ENCODE measurements at regions not wholly inside any gene's neighbourhood (a gene's known extent, or its start where the extent isn't known, plus 50 kb on each side); places are given as distances from the start of the nearest gene placed in this dataset.

GRCh38 chr1:79259390-79260336 is 253.1 kb upstream of the ADGRL4 start:
- no peak overlapping the region; the same call in 1 of the 2 replicates for H3K18ac ChIP-seq (ENCODE audit: extremely low read depth, low read length)
- ChIA-PET POLR2A (ENCODE audit: partially characterized antibody) (no interaction called here), CTCF (ENCODE audit: partially characterized antibody) (interaction anchor here (0.5 to 2.4 kb wide), 14 partner anchors 9 to 1515 kb away, joined by 3 to 19 read pairs (median 4); no protein-coding TSS in a partner anchor)
- DNase-seq (ENCODE audit: low read depth in 1 of 2, low spot score in 2 of 2) (no peak), FAIRE-seq (peak; percentile 19)
- WGBS, 2 experiments (ENCODE audit: extremely low coverage in 1 of 2, insufficient coverage in 1 of 2, insufficient read length in 1 of 2, insufficient replicate concordance in 2 of 2, low coverage in 1 of 2, low lambda C conversion rate in 2 of 2, missing lambda C conversion rate in 1 of 2), result 50% methylated on average over 5 of the region's 5 CpGs; no CpG with 5 or more reads in 1 of the 2 experiments
- no peak overlapping the region for H3K23ac ChIP-seq (ENCODE audit: insufficient read length)
- H2BK15ac ChIP-seq (ENCODE audit: low read length), result no peak overlapping the region
- no peaks in the 10 kb centered on the region for H4K20me1 ChIP-seq (replicated peaks in 1 of 2; ENCODE audit: control insufficient read depth in 1 of 2, insufficient read depth in 2 of 2, low read length in 2 of 2)
- no peak overlapping the region for H4K91ac ChIP-seq (replicated peaks; ENCODE audit: insufficient read length, low read length)
- H3K27ac ChIP-seq (ENCODE audit: low read depth, low read length), result no peak overlapping the region
- no peaks in the 10 kb centered on the region for H3K23me2 ChIP-seq (ENCODE audit: low read depth, low read length)
- no peak overlapping the region for H3K9ac ChIP-seq (replicated peaks in 1 of 4; ENCODE audit: extremely low read depth in 1 of 4, low read depth in 3 of 4, low read length in 3 of 4)
- H3K79me2 ChIP-seq (ENCODE audit: control insufficient read depth in 1 of 2, insufficient read depth in 2 of 2, low read length in 2 of 2), result no peaks in the 10 kb centered on the region
- no peaks in the 10 kb centered on the region for H3K79me1 ChIP-seq (ENCODE audit: low read depth, low read length)
- no peak overlapping the region for H2AK5ac ChIP-seq (ENCODE audit: low read depth, low read length)
- no peaks in the 10 kb centered on the region for H3K36me3 ChIP-seq (ENCODE audit: control insufficient read depth in 2 of 4, insufficient read depth in 4 of 4, low read length in 3 of 4)
- no peak overlapping the region for H3K4ac ChIP-seq (replicated peaks; ENCODE audit: insufficient read length, low read depth, low read length)
- H3K9me3 ChIP-seq (ENCODE audit: insufficient read depth in 2 of 2, low read depth in 1 of 2, low read length in 1 of 2), result no peaks in the 10 kb centered on the region
- no peaks in the 10 kb centered on the region for H3K27me3 ChIP-seq (replicated peaks in 1 of 4; ENCODE audit: control insufficient read depth in 3 of 4, extremely low read depth in 1 of 4, insufficient read depth in 3 of 4, low read length in 3 of 4)
- no peak overlapping the region for H2BK120ac ChIP-seq (replicated peaks; ENCODE audit: low read depth, low read length)
- no peak overlapping the region for H2BK5ac ChIP-seq (ENCODE audit: low read depth, low read length)
- H3K14ac ChIP-seq (ENCODE audit: insufficient read length), result no peak overlapping the region
- peaks cover 5 to 15% (median 11%) of the 10 kb centered on the region in 4 experiments; a peak in 6 of 7 replicates for H3K4me1 ChIP-seq (replicated peaks in 1 of 4; ENCODE audit: control insufficient read depth in 3 of 4, insufficient read depth in 4 of 4, low read length in 3 of 4)
- no peak overlapping the region for H4K5ac ChIP-seq (ENCODE audit: insufficient read length, low read depth, low read length)
- no peak overlapping the region for H4K8ac ChIP-seq (ENCODE audit: extremely low read depth, insufficient read depth, low read length)
- no peak overlapping the region for H2BK12ac ChIP-seq (ENCODE audit: low read depth, low read length)
- no peak overlapping the region for H2BK20ac ChIP-seq (ENCODE audit: low read length)
- H3K4me2 ChIP-seq (ENCODE audit: insufficient read depth in 1 of 2, low read depth in 2 of 2, low read length in 2 of 2), result no peak overlapping the region
- H3K56ac ChIP-seq (replicated peaks; ENCODE audit: insufficient read length, low read depth, low read length), result no peak overlapping the region
- H2AFZ ChIP-seq (ENCODE audit: low read length), result no peak overlapping the region
- no peak overlapping the region for H3K4me3 ChIP-seq (ENCODE audit: extremely low read depth in 1 of 4, insufficient read depth in 2 of 4, low read depth in 3 of 4, low read length in 4 of 4)
- no peak for TF ChIP-seq KDM1A (IDR thresholded peaks at IDR 0.05; ENCODE audit: borderline replicate concordance, low read length)
- TF ChIP-seq MAFK (IDR thresholded peaks at IDR 0.05; ENCODE audit: low read depth, low read length), result no peak
- no peak for TF ChIP-seq EZH2 (IDR thresholded peaks at IDR 0.05; ENCODE audit: low read depth, low read length, severe bottlenecking)
- TF ChIP-seq MAX (IDR thresholded peaks at IDR 0.05), result no peak
- TF ChIP-seq RAD21 (IDR thresholded peaks at IDR 0.05 in 1 of 2, conservative IDR thresholded peaks at IDR 0.05 in 1 of 2; ENCODE audit: low read depth in 2 of 2, low read length in 2 of 2), result peak; percentile 76 to 82
- peak in 2 of 3 experiments; percentile 32 to 56; a peak in 2 of 4 replicates for TF ChIP-seq CTCF (IDR thresholded peaks at IDR 0.05; ENCODE audit: control extremely low read depth in 1 of 3, insufficient read depth in 1 of 3, low read depth in 1 of 3, low read length in 3 of 3)
- TF ChIP-seq RBBP5 (IDR thresholded peaks at IDR 0.05; ENCODE audit: borderline replicate concordance, low read depth, low read length), result no peak
- no peak for TF ChIP-seq EGR1 (IDR thresholded peaks at IDR 0.05; ENCODE audit: borderline replicate concordance, low read depth, low read length)

All from H1 (cell line).